ENCODE measurements at regions not wholly inside any gene's neighbourhood (a gene's known extent, or its start where the extent isn't known, plus 50 kb on each side); places are given as distances from the start of the nearest gene placed in this dataset.
"Not testable (repeated sequence)": the region's sequence is repeated elsewhere in the genome, so short reads cannot be mapped to it uniquely, and the experiment has no call there.

GRCh38 chrX:25810202-25810601 lies 327.9 kb upstream of the MAGEB18 start:
- Histone ChIP-seq H3K36me3 (ENCODE audit: insufficient read depth, low read length) (no peaks in the 10 kb centered on the region), H3K9ac (ENCODE audit: low read depth, low read length) (no peak overlapping the region), H3K4me1 (ENCODE audit: insufficient read depth, low read length) (peaks cover 17% of the 10 kb centered on the region; the same call in 1 of the 2 replicates), H3K9me3 (ENCODE audit: control insufficient read depth, insufficient read depth, low read length) (no peaks in the 10 kb centered on the region)

GRCh38 chrX:25819879-25820278 lies 318.3 kb upstream of the MAGEB18 start:
- Histone ChIP-seq H3K36me3 (ENCODE audit: insufficient read depth, low read length) (no peaks in the 10 kb centered on the region), H3K9ac (ENCODE audit: low read depth, low read length) (no peak overlapping the region), H3K4me1 (ENCODE audit: insufficient read depth, low read length) (no peaks in the 10 kb centered on the region), H3K9me3 (ENCODE audit: control insufficient read depth, insufficient read depth, low read length) (no peaks in the 10 kb centered on the region)

DNA sequence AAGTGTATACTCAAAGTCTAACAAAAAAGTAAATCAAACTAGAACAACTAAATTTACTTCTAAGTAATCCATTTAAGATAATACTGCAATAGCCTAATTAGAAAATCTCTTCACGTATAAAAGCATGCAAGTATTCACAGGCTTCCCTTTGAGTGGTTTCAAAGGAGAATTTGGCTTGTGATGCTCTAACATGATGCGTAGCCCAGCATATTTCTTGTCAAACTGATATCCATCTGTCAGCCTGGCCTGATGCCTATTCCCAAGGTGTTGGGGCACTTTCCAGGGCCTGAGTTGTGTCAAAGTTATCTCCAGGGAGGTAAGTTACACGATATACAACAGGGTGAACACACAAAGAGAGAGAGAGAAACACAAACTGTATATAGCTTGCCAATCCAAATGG lies 287.0 kb upstream of the MAGEB18 start:
- H3K9ac ChIP-seq (ENCODE audit: low read depth, low read length): no peak overlapping the region
- no peaks in the 10 kb centered on the region for H3K9me3 ChIP-seq (ENCODE audit: control insufficient read depth, insufficient read depth, low read length)
- no peaks in the 10 kb centered on the region for H3K36me3 ChIP-seq (ENCODE audit: insufficient read depth, low read length)
- no peaks in the 10 kb centered on the region for H3K4me1 ChIP-seq (ENCODE audit: insufficient read depth, low read length)

DNA sequence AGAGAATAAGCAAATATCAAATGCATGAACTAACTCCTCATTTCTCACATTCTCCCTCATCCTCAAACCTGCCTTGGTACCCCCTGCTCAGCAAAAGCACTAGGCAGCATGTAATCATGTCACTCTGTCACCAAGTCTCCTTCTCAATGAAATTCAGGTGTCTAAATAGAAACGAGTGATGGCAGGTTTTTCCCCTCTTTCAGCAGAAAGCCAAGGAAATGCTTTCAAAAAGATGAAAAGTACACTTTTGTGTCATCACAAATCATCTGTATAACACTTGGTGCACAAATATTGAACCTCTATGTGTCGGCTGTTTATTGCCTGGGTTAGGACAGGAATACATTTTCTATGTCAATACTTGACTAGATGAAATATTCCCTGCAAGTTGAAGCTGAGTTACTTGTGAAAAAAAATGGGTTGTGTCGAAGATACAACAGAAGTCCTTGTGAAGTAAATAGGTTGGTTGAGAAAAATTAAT lies 285.1 kb upstream of the MAGEB18 start:
- Histone ChIP-seq H3K36me3 (ENCODE audit: insufficient read depth, low read length) (no peaks in the 10 kb centered on the region), H3K9ac (ENCODE audit: low read depth, low read length) (no peak overlapping the region), H3K4me1 (ENCODE audit: insufficient read depth, low read length) (no peaks in the 10 kb centered on the region), H3K9me3 (ENCODE audit: control insufficient read depth, insufficient read depth, low read length) (no peaks in the 10 kb centered on the region)

- Histone ChIP-seq H3K4me1 (ENCODE audit: insufficient read depth, low read length) (no peaks in the 10 kb centered on the region), H3K9ac (ENCODE audit: low read depth, low read length) (no peak overlapping the region), H3K36me3 (ENCODE audit: insufficient read depth, low read length) (no peaks in the 10 kb centered on the region), H3K9me3 (ENCODE audit: control insufficient read depth, insufficient read depth, low read length) (no peaks in the 10 kb centered on the region)
Measured at GRCh38 chrX:25858273-25858880, 279.8 kb upstream of the MAGEB18 start.

- no peak overlapping the region for H3K9ac ChIP-seq (ENCODE audit: low read depth, low read length)
- H3K36me3 ChIP-seq (ENCODE audit: insufficient read depth, low read length): no peaks in the 10 kb centered on the region
- H3K9me3 ChIP-seq (ENCODE audit: control insufficient read depth, insufficient read depth, low read length): no peaks in the 10 kb centered on the region
- no peaks in the 10 kb centered on the region for H3K4me1 ChIP-seq (ENCODE audit: insufficient read depth, low read length)
Measured at GRCh38 chrX:25860322-25860721, 277.8 kb upstream of the MAGEB18 start.

- peaks cover 10% of the 10 kb centered on the region; the same call in 1 of the 2 replicates for H3K4me1 ChIP-seq (ENCODE audit: insufficient read depth, low read length)
- no peak overlapping the region for H3K9ac ChIP-seq (ENCODE audit: low read depth, low read length)
- no peaks in the 10 kb centered on the region for H3K36me3 ChIP-seq (ENCODE audit: insufficient read depth, low read length)
- H3K9me3 ChIP-seq (ENCODE audit: control insufficient read depth, insufficient read depth, low read length): no peaks in the 10 kb centered on the region
Measured at GRCh38 chrX:25869761-25870160, 268.4 kb upstream of the MAGEB18 start.

DNA sequence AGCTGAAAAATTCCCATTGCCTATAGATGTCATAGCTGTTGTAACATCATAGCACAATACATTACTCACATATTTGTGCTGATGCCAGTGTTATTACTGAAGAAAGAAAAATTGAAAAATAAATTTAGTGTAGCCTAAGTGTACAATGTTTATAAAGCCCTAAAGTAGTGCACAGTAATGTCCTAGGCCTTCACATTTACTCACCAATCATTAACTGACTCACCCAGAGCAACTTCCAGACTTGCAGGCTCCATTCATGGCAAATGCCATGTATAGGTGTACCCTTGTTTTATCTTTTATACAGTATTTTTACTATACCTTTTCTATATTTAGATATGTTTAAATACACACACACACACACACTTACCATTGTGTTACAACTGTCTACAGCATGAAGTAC lies 265.4 kb upstream of the MAGEB18 start:
- H3K4me1 ChIP-seq (ENCODE audit: insufficient read depth, low read length): peaks cover 10% of the 10 kb centered on the region; the same call in 1 of the 2 replicates
- no peaks in the 10 kb centered on the region for H3K9me3 ChIP-seq (ENCODE audit: control insufficient read depth, insufficient read depth, low read length)
- no peaks in the 10 kb centered on the region for H3K36me3 ChIP-seq (ENCODE audit: insufficient read depth, low read length)
- no peak overlapping the region for H3K9ac ChIP-seq (ENCODE audit: low read depth, low read length)

DNA sequence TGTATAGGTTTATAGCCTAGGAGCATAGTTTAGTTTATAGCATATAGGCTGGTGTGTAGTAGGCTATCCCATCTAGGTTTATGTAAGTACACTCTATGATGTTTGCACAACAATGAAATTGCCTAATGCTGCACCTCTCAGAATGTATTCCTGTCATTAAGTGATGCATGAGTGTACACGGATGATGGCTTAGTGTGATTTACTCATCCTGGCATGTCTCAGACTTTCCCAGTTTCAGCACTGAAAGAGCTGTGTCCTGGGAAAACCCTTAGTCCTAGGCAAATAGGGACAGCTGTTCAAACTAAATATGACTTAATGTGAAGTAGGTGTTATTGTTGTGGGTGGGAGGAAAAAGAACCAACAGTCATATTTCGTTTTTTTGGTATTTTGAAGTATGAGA lies 264.9 kb upstream of the MAGEB18 start:
- Histone ChIP-seq H3K9ac (ENCODE audit: low read depth, low read length) (no peak overlapping the region), H3K4me1 (ENCODE audit: insufficient read depth, low read length) (peaks cover 10% of the 10 kb centered on the region; the same call in 1 of the 2 replicates), H3K36me3 (ENCODE audit: insufficient read depth, low read length) (no peaks in the 10 kb centered on the region), H3K9me3 (ENCODE audit: control insufficient read depth, insufficient read depth, low read length) (no peaks in the 10 kb centered on the region)

- no peaks in the 10 kb centered on the region for H3K9me3 ChIP-seq (ENCODE audit: control insufficient read depth, insufficient read depth, low read length)
- no peaks in the 10 kb centered on the region for H3K36me3 ChIP-seq (ENCODE audit: insufficient read depth, low read length)
- H3K4me1 ChIP-seq (ENCODE audit: insufficient read depth, low read length): no peaks in the 10 kb centered on the region
- H3K9ac ChIP-seq (ENCODE audit: low read depth, low read length): no peak overlapping the region
Measured at GRCh38 chrX:25878806-25879205, 259.3 kb upstream of the MAGEB18 start.

GRCh38 chrX:25882503-25882902 lies 255.6 kb upstream of the MAGEB18 start:
- H3K36me3 ChIP-seq (ENCODE audit: insufficient read depth, low read length); H3K9me3 ChIP-seq (ENCODE audit: control insufficient read depth, insufficient read depth, low read length); H3K4me1 ChIP-seq (ENCODE audit: insufficient read depth, low read length); H3K9ac ChIP-seq (ENCODE audit: low read depth, low read length): not testable (repeated sequence)

- no peaks in the 10 kb centered on the region for H3K4me1 ChIP-seq (ENCODE audit: insufficient read depth, low read length)
- H3K9ac ChIP-seq (ENCODE audit: low read depth, low read length): no peak overlapping the region
- no peaks in the 10 kb centered on the region for H3K36me3 ChIP-seq (ENCODE audit: insufficient read depth, low read length)
- H3K9me3 ChIP-seq (ENCODE audit: control insufficient read depth, insufficient read depth, low read length): peaks cover 5% of the 10 kb centered on the region; the same call in 1 of the 2 replicates
Measured at GRCh38 chrX:25897758-25898157, 240.4 kb upstream of the MAGEB18 start.

- not testable (repeated sequence) for H3K36me3 ChIP-seq (ENCODE audit: insufficient read depth, low read length); H3K9me3 ChIP-seq (ENCODE audit: control insufficient read depth, insufficient read depth, low read length); H3K4me1 ChIP-seq (ENCODE audit: insufficient read depth, low read length); H3K9ac ChIP-seq (ENCODE audit: low read depth, low read length)
Measured at GRCh38 chrX:25905728-25906127, 232.4 kb upstream of the MAGEB18 start.

GRCh38 chrX:25925946-25926345 lies 212.2 kb upstream of the MAGEB18 start:
- Histone ChIP-seq H3K36me3 (ENCODE audit: insufficient read depth, low read length) (no peaks in the 10 kb centered on the region), H3K9ac (ENCODE audit: low read depth, low read length) (no peak overlapping the region), H3K9me3 (ENCODE audit: control insufficient read depth, insufficient read depth, low read length) (no peaks in the 10 kb centered on the region), H3K4me1 (ENCODE audit: insufficient read depth, low read length) (no peaks in the 10 kb centered on the region)

DNA sequence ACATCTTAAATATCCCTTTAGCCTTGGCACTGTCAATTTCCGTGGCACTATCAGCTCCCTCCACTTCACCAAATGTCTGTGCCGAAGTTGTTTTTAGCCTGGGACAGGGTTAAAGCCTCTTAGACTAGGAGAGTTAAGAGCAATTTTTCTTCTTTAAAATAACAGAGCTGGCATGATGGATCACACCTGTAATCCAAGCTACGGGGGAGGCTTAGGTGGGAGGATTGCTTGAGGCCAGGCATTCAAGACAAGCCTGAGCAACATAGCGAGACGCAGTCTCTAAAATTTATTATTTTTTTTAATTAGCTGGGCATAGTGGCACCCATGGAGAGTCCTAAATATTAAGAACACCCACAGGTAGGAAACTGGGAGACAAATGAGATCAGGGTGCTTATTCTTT lies 209.8 kb upstream of the MAGEB18 start:
- H3K4me1 ChIP-seq (ENCODE audit: insufficient read depth, low read length): no peaks in the 10 kb centered on the region
- no peaks in the 10 kb centered on the region for H3K9me3 ChIP-seq (ENCODE audit: control insufficient read depth, insufficient read depth, low read length)
- H3K36me3 ChIP-seq (ENCODE audit: insufficient read depth, low read length): no peaks in the 10 kb centered on the region
- H3K9ac ChIP-seq (ENCODE audit: low read depth, low read length): no peak overlapping the region

Data from ES-I3 (cell line).